Adrenal gland (tissue), 5 donors: ENCODE measurements at regions not wholly inside any gene's neighbourhood (a gene's known extent, or its start where the extent isn't known, plus 50 kb on each side); places are given as distances from the start of the nearest gene placed in this dataset.

Experiments
- POLR2A ChIP-seq, 2 donors: fragments of 450-650 bp; IDR thresholded peaks; one replicate each; pipeline ENCODE4 v1.6.1; 2017; ENCODE audit warnings: antibody characterized with exemption in 2 of 2, mild to moderate bottlenecking in 2 of 2, moderate library complexity in 1 of 2
- TF ChIP-seq, protein P1 (sequence below), 6 experiments: fragments of 450-650 bp in 4 of 6; fragments of 200-600 bp in 2 of 6; sonication (generic) in 1 of 6; IDR thresholded peaks; 1 replicate in 5 of 6; 2 replicates in 1 of 6; pipeline versions ENCODE4 v1.5.1 to v1.8.0; 2016 to 2021; ENCODE audit warnings: antibody characterized with exemption in 6 of 6, mild to moderate bottlenecking in 2 of 6, moderate library complexity in 1 of 6
- donor health status: DM: no; HTN: no; CAD: no.

DNA sequence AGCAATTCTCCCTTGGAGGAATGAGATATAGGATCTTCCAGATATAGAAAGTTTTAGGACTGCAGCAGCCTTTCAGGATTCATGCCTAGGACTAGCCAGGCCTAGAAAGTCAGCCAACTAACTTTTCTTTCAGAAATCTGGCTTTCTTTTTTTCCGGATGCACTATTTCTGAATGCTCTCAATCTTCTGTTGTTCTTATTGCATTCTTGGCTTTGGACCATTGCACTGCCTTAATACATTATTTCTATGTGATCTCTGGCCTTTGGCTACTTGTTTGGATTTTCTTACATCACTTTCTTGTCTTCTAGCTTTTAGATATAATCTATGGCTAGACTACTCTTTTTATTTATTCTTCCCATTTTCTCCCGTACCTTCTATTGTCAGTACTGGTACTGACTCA, 813.1 kb upstream of the HTR2C start:
- TF ChIP-seq, protein P1, sequence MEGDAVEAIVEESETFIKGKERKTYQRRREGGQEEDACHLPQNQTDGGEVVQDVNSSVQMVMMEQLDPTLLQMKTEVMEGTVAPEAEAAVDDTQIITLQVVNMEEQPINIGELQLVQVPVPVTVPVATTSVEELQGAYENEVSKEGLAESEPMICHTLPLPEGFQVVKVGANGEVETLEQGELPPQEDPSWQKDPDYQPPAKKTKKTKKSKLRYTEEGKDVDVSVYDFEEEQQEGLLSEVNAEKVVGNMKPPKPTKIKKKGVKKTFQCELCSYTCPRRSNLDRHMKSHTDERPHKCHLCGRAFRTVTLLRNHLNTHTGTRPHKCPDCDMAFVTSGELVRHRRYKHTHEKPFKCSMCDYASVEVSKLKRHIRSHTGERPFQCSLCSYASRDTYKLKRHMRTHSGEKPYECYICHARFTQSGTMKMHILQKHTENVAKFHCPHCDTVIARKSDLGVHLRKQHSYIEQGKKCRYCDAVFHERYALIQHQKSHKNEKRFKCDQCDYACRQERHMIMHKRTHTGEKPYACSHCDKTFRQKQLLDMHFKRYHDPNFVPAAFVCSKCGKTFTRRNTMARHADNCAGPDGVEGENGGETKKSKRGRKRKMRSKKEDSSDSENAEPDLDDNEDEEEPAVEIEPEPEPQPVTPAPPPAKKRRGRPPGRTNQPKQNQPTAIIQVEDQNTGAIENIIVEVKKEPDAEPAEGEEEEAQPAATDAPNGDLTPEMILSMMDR (IDR thresholded peaks at IDR 0.05), result no peak
- no peak for TF ChIP-seq POLR2A (IDR thresholded peaks at IDR 0.05)
